OCI-LY1 (cell line): ENCODE measurements at regions not wholly inside any gene's neighbourhood (a gene's known extent, or its start where the extent isn't known, plus 50 kb on each side); places are given as distances from the start of the nearest gene placed in this dataset.

Source experiments
- H2AFZ ChIP-seq: fragments of 200-600 bp; sonication (generic), shearing (Covaris generic); 2 replicates; pipeline ENCODE4 v1.6.0; 2014; ENCODE audit warnings: antibody characterized with exemption, mild to moderate bottlenecking, low read length
- H3F3A ChIP-seq: fragments of 200-600 bp; sonication (generic), shearing (Covaris generic); 2 replicates; pipeline ENCODE4 v1.6.0; 2014; ENCODE audit warnings: mild to moderate bottlenecking, antibody characterized with exemption, low read length, moderate library complexity; ENCODE audit not compliant: insufficient read depth
- H3K27ac ChIP-seq: fragments of 200-600 bp; sonication (generic); 2 replicates; pipeline ENCODE4 v1.5.1; 2014; ENCODE audit warnings: low read length, mixed run types, mild to moderate bottlenecking, low read depth; ENCODE audit not compliant: poor library complexity, severe bottlenecking
- H3K27me3 ChIP-seq: fragments of 200-600 bp; sonication (generic); 2 replicates; pipeline ENCODE4 v1.6.0; 2014; ENCODE audit warnings: antibody characterized with exemption, mild to moderate bottlenecking, low read length, moderate library complexity; ENCODE audit not compliant: insufficient read depth
- H3K36me3 ChIP-seq: fragments of 200-600 bp; sonication (generic); 2 replicates; pipeline ENCODE4 v1.6.1; 2014; ENCODE audit warnings: mild to moderate bottlenecking, antibody characterized with exemption, low read length, moderate library complexity, mixed read lengths; ENCODE audit not compliant: insufficient read depth
- H3K4me1 ChIP-seq: fragments of 200-600 bp; sonication (generic); 2 replicates; pipeline ENCODE4 v1.5.1; 2014; ENCODE audit warnings: mild to moderate bottlenecking, low read length, moderate library complexity; ENCODE audit not compliant: insufficient read depth, severe bottlenecking
- H3K4me2 ChIP-seq: fragments of 200-600 bp; sonication (generic), shearing (Covaris generic); 2 replicates; pipeline ENCODE4 v1.6.1; 2014; ENCODE audit warnings: low read length
- H3K4me3 ChIP-seq: fragments of 200-600 bp; sonication (generic); 2 replicates; pipeline ENCODE4 v1.5.1; 2014; ENCODE audit warnings: low read length, low read depth, mild to moderate bottlenecking, mixed read lengths; ENCODE audit not compliant: poor library complexity, severe bottlenecking
- H3K79me2 ChIP-seq: fragments of 200-600 bp; shearing (Covaris generic); 2 replicates; pipeline ENCODE4 v1.6.1; 2016; ENCODE audit warnings: mixed run types, low read length, mixed read lengths; ENCODE audit not compliant: insufficient read depth
- H3K9ac ChIP-seq: fragments of 200-600 bp; sonication (generic), shearing (Covaris generic); 2 replicates; pipeline ENCODE4 v1.6.1; 2014; ENCODE audit warnings: mild to moderate bottlenecking, low read length, mixed read lengths
- H3K9me2 ChIP-seq: fragments of 200-600 bp; sonication (generic), shearing (Covaris generic); 2 replicates; pipeline ENCODE4 v1.6.1; 2014; ENCODE audit warnings: low read depth, mild to moderate bottlenecking, low read length, mixed read lengths
- H3K9me3 ChIP-seq: fragments of 200-600 bp; shearing (Covaris generic); 2 replicates; pipeline ENCODE4 v1.6.1; 2014; ENCODE audit warnings: low read length, mixed read lengths
- H4K20me1 ChIP-seq: fragments of 200-600 bp; sonication (generic), shearing (Covaris generic); 2 replicates; pipeline ENCODE4 v1.6.0; 2016; ENCODE audit warnings: mild to moderate bottlenecking, low read length; ENCODE audit not compliant: insufficient read depth
- EZH2 ChIP-seq: fragments of 200-600 bp; sonication (generic), shearing (Covaris generic); IDR thresholded peaks from 2 replicates; pipeline ENCODE4 v1.8.0; 2017; ENCODE audit warnings: borderline replicate concordance, mixed run types, mild to moderate bottlenecking, antibody characterized with exemption, low read length, moderate library complexity, mixed read lengths
- TF ChIP-seq, protein P1 (sequence below): fragments of 200-600 bp; sonication (generic), shearing (Covaris generic); IDR thresholded peaks from 2 replicates; pipeline ENCODE4 v1.5.1; 2017; ENCODE audit warnings: mild to moderate bottlenecking, antibody characterized with exemption, low read length, moderate library complexity, mixed read lengths

DNA sequence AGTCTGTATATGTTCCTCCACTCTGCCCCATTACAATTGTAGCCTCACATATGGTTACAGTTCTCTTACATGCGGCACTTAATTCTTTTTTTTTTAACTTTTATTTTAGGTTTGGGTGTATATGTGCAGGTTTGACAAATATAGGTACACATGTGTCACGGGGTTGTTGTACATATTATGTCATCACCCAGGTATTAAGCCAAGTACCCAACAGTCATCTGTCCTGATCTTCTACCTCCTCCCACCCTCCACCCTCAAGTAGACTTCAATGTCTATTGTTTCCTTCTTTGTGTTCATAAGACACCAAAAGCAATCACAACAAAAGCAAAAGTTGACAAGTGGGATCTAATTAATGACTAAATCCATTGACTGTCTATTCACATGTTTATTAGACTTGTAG lies 144.6 kb upstream of the TP63 start:
- Histone ChIP-seq H3F3A (no peaks in the 10 kb centered on the region), H3K36me3 (no peaks in the 10 kb centered on the region), H3K9me2 (no peaks in the 10 kb centered on the region), H3K27ac (no peak overlapping the region), H3K27me3 (no peaks in the 10 kb centered on the region), H3K4me1 (no peaks in the 10 kb centered on the region), H3K9ac (no peak overlapping the region), H4K20me1 (no peaks in the 10 kb centered on the region), H3K4me3 (no peak overlapping the region), H2AFZ (no peak overlapping the region), H3K9me3 (no peaks in the 10 kb centered on the region), H3K4me2 (no peak overlapping the region), H3K79me2 (no peaks in the 10 kb centered on the region)
- no peak for TF ChIP-seq EZH2
- TF ChIP-seq, protein P1, sequence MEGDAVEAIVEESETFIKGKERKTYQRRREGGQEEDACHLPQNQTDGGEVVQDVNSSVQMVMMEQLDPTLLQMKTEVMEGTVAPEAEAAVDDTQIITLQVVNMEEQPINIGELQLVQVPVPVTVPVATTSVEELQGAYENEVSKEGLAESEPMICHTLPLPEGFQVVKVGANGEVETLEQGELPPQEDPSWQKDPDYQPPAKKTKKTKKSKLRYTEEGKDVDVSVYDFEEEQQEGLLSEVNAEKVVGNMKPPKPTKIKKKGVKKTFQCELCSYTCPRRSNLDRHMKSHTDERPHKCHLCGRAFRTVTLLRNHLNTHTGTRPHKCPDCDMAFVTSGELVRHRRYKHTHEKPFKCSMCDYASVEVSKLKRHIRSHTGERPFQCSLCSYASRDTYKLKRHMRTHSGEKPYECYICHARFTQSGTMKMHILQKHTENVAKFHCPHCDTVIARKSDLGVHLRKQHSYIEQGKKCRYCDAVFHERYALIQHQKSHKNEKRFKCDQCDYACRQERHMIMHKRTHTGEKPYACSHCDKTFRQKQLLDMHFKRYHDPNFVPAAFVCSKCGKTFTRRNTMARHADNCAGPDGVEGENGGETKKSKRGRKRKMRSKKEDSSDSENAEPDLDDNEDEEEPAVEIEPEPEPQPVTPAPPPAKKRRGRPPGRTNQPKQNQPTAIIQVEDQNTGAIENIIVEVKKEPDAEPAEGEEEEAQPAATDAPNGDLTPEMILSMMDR = no peak

GRCh38 chr3:189488241-189488767 lies 142.9 kb upstream of the TP63 start:
- H3K27ac ChIP-seq = no peak overlapping the region
- no peaks in the 10 kb centered on the region for H4K20me1 ChIP-seq
- TF ChIP-seq, protein P1 = no peak
- TF ChIP-seq EZH2 = no peak
- no peaks in the 10 kb centered on the region for H3K4me1 ChIP-seq
- no peaks in the 10 kb centered on the region for H3F3A ChIP-seq
- no peaks in the 10 kb centered on the region for H3K27me3 ChIP-seq
- H3K9me3 ChIP-seq = no peaks in the 10 kb centered on the region
- H3K9ac ChIP-seq = no peak overlapping the region
- no peak overlapping the region for H3K4me2 ChIP-seq
- H3K9me2 ChIP-seq = no peaks in the 10 kb centered on the region
- H3K79me2 ChIP-seq = no peaks in the 10 kb centered on the region
- no peaks in the 10 kb centered on the region for H3K36me3 ChIP-seq
- H3K4me3 ChIP-seq = no peak overlapping the region
- no peak overlapping the region for H2AFZ ChIP-seq

DNA sequence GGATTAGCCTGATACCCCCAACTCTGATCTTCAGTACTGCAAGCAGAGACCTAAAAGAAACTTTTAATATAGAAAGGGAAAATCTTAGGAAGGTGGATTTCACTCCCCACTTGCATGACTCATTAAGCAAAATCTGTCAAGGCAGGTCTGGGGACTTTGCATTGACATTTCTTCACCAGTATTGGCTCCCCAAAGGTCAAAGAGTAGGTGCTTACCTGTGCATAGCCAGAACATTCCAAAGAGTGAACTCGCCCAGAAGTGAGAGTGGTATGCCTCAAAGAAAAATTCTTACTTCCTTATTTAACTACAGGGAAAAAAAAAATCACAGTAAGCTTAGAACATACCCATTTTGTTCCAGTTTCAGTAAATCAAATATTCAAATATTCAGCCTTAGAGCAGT lies 140.9 kb upstream of the TP63 start:
- H3F3A ChIP-seq = no peaks in the 10 kb centered on the region

More for the DNA sequence above, 140.9 kb upstream of the TP63 start:
- Histone ChIP-seq H3K4me1 (no peaks in the 10 kb centered on the region), H3K9me3 (no peaks in the 10 kb centered on the region), H2AFZ (no peak overlapping the region), H3K9ac (no peak overlapping the region), H3K36me3 (no peaks in the 10 kb centered on the region), H3K27ac (no peak overlapping the region), H4K20me1 (no peaks in the 10 kb centered on the region), H3K4me3 (no peak overlapping the region), H3K9me2 (no peaks in the 10 kb centered on the region), H3K27me3 (no peaks in the 10 kb centered on the region), H3K79me2 (no peaks in the 10 kb centered on the region), H3K4me2 (no peak overlapping the region)
- TF ChIP-seq, protein P1 = no peak
- no peak for TF ChIP-seq EZH2
